GM18520 (cell line): ENCODE measurements at regions not wholly inside any gene's neighbourhood (a gene's known extent, or its start where the extent isn't known, plus 50 kb on each side); places are given as distances from the start of the nearest gene placed in this dataset.

Source experiments
- ATAC-seq: cut with Tn5 transposase; IDR thresholded peaks from one replicate; pipeline ENCODE4 v1.9.1; 2021; ENCODE audit not compliant: unreplicated experiment

DNA sequence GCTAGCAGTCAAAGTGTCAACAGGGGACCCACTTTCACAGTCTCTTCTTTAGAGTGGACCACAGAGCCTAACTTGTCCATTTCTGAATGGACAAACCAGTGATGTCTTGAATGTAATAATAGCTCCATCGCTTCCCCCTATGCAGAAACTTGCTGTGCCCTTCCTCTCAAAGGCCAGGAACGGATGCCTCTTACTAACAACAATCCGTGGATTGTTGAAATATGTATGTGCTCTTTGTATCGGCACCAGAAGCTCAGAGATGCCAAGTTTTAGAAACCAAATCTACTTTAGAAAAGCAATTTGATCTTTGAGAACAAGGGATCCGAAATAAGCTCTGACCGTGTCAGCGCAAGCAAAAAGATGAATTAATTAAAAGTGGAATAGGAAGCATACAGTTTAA is 259.5 kb upstream of the POU2AF2 start:
- no peak for ATAC-seq

DNA sequence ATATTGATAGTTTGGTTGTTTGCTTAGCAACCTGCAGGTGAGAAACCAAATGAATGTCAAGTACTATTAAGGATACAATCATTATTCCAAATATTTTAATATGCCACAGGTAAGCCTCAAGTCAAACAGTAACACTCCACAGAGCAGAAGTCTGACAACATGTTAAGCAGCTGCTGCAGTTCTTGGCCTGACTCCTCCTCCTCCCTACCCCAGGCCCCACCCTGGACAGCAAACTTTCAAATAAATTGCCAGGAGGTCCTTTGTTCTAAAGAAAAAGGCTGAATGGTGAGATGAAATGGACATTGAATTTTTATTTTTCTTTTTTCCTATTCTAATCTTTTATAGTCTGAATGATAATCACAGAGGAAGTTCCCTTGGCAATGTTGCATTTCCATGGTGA is 260.0 kb upstream of the POU2AF2 start:
- ATAC-seq, result no peak

DNA sequence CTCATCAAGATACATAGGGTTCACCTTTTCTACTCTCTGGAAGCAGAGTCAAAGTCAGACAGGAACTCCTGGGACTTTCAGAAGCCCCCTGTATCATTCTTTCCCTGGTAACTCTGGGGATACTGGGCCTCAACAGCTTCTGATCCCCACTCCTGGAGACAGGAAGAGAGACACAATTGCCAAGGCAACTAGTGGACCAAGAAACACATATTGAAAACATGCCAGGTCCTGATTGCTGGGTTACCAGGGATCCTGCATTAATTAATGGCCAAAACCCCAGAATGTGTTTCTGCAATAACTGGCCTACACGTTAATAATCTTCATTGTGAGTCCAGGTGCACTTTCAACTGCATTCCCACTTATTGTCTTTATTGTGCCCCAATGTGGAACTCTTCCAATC is 260.8 kb upstream of the POU2AF2 start:
- no peak for ATAC-seq

DNA sequence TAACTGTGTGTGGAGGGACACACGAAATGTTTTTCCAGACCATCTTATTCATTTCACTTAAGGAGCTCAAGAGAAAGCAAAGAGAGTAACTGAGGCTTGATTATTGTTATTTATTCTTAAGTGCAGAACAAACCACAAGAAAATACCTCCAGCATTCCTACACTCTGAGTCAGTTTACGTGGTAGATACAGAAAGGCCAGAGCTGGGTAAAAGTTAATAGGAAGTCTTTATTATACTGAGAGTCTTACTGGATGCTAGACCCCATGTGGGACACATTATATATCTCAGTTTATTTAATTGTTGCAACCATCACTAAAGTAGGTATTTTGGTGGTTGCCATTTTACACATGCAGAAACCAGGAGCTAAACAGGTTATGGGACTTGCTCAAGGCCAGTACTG is 261.4 kb upstream of the POU2AF2 start:
- no peak for ATAC-seq

DNA sequence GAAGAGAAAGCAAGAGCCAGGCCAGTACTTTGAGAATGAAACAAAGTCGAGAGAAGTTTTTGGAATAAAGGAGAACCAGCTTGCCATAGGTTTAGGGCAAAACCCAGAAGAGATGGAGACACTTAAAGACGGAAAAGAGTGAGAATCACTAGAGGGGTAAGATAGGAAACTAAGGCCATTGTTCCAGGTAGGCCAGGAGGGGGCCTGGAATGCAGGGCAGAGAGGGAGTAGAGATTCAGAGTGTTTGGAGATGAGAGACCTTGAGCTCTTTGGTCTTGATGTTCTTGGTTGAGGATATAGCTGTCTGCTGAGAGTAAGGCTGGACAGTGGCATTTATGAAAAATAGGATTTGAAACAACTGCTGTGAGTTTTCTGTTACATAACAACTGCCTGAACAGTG is 263.3 kb upstream of the POU2AF2 start:
- ATAC-seq, result no peak

DNA sequence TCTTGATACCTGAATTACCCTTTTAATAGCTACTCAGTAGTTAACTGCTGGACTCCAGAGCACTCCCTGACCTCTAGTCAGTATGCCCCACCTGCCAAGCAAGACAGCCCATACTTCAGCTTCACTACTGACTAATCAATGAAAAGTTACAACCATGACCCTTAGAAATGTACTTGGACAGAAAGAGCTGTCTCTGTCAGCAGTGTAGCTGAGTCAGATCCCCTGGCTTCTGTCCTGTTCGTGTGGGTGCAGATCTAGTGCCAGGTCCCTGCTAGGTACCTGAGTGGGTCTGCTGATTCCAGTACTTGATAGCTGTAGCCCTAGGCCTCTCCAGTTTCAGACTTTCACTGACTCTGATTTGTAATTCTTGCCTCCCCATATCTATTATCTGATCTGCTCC is 265.8 kb upstream of the POU2AF2 start:
- no peak for ATAC-seq

GRCh38 chr11:110977661-110978060 is 265.4 kb upstream of the ARHGAP20 start:
- ATAC-seq, result no peak

- no peak for ATAC-seq
These were observed 262.5 kb upstream of the ARHGAP20 start for GRCh38 chr11:110974731-110975130.

DNA sequence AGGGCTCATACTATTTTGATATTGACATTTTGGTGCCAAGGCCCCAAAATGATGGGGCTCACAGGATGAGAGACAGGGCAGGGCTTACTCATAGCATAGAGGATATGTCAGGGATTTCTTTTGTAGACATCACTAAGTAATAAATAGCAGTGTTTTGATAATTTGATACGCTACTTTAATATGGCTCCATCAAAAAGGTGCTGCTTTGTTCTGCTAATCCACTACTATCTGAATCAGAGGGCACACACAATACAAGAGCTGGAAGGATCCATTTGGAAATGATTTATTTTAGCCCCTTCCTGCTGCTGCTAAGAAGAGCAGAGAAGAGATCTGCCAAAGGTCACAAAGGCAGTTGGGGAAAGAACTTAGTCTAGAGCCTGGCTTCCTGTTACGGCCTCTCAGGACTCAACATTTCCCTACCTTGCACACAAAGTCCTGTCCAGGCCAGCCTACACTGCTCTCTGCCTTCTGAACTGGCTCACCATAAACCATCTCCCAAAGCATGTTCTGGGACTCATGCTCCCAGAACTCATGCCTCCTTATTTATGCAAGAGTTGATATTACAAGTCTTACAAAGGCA is 261.3 kb upstream of the ARHGAP20 start:
- no peak for ATAC-seq

- no peak for ATAC-seq
These were observed 260.4 kb upstream of the ARHGAP20 start for GRCh38 chr11:110972640-110973039.

DNA sequence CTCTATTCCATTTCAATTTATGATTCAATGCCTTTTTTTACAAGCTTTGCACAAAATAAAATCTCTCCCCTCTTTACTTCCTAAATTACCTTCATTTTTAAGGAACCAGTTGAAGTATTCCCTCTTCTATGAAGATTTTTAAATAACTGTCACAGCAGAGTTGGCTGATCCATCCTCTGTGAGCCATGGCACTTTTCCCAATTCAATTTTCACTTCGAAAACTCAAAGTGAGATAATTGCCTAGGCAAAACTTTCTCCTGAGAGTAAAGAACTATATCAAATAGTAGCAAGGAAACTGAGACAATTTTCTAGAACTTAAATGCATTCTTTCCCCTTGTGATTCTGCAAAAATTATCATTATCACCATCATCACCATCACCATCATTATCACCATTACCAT is 259.9 kb upstream of the ARHGAP20 start:
- ATAC-seq, result no peak

DNA sequence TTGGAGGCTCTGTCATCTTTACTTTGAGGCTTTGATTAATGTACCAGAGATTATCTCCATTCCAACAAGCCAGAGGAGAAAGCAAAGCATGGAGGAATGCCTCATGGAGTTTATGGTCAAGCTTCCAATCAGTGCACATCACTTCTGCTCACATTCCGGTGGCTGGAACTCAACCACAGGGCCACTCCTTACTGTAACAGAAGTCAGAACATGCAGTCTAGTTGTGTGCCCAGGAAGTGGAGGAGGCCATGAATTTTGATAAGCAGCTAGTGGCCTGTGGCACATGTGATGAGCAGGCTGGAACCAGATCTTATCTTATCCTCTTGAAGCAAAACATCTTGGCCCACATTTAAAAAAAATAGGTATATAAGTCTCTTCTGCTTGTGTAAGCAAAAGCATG is 258.9 kb upstream of the ARHGAP20 start:
- ATAC-seq, result no peak

GRCh38 chr11:110968348-110969062 is 256.3 kb upstream of the ARHGAP20 start:
- no peak for ATAC-seq

DNA sequence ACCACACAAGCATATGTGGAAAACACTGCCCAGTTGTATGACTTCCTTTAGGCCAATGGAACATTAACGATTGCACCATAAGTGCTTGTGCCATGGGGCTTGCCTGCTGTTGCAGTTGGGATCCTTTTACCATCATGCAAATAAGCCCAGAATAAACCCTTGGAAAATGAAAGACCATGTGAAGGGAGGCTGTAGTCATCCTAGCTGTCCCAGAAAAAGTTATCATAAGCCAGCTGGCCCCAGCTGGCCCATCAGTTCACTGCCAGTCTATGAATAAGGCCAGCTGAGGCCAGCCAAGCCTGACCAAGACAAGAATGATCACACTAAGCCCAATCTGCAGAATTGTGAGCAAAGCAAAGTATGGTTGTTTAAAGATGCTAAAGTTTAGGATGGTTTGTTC is 253.9 kb upstream of the ARHGAP20 start:
- no peak for ATAC-seq

DNA sequence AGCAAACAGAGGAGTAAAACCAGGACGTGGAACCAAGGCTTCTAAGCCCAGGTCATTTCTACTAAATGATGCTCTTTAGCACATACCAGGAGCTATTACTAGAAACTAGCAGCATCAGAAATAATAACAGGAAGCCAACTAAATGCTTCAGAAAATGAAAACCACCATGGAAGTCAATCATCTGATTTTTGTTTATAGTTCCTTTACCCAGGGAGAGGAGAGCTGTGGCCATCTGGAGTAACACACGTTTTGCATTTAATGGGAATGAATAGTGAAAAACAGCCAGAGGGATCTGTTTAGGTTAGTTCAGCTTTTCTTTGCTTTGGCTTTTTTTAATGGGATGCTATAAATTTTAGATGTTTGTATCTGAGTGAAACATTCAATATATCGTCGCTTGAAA is 250.7 kb upstream of the ARHGAP20 start:
- no peak for ATAC-seq

GRCh38 chr11:110960167-110960566 is 247.9 kb upstream of the ARHGAP20 start:
- no peak for ATAC-seq

DNA sequence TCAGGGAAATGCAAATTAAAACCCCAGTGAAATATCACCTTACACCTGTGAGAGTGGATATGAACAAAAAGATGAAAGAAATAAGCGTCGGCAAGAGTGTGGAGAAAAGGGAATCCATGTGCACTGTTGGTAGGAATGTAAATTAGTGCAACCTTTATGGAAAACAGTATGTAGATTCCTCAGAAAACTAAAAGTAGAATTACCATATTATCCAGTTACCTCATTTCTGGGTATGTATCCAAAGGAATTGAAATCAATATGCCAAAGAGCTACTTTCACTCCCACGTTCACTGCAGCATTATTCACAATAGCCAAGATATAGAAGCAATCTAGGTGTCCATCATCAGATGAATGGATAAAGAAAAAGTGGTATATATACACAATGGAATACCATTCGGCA is 246.0 kb upstream of the ARHGAP20 start:
- ATAC-seq, result no peak

- ATAC-seq, result no peak
These were observed 243.5 kb upstream of the ARHGAP20 start for GRCh38 chr11:110955776-110956175.

DNA sequence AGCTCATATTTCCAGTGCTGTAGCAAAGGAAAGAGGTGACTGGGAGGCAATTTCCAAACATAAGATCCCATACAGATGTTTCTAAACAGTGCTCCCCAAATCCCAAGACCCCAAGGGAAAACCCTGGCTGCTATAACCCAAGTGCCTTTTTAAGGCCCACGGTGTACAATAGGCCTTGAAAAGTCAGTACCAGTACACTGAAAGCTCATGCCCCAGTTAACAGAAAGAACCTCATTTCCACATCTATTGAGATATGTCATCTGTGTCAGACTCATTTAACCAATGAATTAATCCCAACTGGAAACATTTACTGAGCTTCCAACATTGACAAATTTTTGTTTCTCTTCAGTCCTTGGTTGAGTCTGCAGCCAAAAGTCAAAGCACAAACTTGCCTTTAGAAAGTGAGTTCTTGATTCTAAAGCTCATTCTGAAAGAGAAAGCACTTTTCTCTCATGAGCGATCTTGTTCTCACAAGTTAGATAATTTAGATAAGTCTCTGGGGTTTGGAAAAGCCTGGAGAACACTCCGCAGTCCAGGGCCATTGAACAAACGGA is 239.8 kb upstream of the ARHGAP20 start:
- ATAC-seq, result no peak

GRCh38 chr11:110951037-110951949 is 239.1 kb upstream of the ARHGAP20 start:
- no peak for ATAC-seq

DNA sequence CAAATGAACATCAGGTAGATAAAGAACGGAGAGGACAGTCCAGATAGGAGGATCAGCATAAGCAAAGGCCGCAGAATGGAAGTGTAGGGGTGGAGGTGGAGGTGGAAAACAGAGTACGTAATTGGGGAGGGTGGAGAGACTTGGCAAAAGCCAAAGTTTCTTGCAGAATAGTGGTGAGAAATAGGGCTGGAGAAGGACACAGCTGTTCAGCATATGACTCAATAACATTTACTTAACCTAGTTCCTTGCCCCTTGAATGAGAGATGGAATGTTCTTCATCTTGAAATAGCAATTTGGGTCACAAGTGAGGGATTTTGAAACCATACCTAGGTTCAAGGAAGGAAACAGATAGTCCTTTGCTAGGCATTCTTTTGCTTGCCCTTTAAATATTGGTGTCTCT is 235.9 kb upstream of the ARHGAP20 start:
- ATAC-seq, result no peak

- no peak for ATAC-seq
These were observed 234.9 kb upstream of the ARHGAP20 start for GRCh38 chr11:110947096-110947495.
